ENCODE measurements at regions not wholly inside any gene's neighbourhood (a gene's known extent, or its start where the extent isn't known, plus 50 kb on each side); places are given as distances from the start of the nearest gene placed in this dataset.

GRCh38 chr2:128958241-128958640, 639.6 kb upstream of the HS6ST1 start:
- no peak for DNase-seq

GRCh38 chr2:128967646-128968045, 649.0 kb upstream of the HS6ST1 start:
- DNase-seq, result no peak

- DNase-seq, result no peak
Observed at GRCh38 chr2:128969374-128969773, 650.7 kb upstream of the HS6ST1 start.

GRCh38 chr2:128970332-128971116, 651.9 kb upstream of the HS6ST1 start:
- DNase-seq, result no peak

DNA sequence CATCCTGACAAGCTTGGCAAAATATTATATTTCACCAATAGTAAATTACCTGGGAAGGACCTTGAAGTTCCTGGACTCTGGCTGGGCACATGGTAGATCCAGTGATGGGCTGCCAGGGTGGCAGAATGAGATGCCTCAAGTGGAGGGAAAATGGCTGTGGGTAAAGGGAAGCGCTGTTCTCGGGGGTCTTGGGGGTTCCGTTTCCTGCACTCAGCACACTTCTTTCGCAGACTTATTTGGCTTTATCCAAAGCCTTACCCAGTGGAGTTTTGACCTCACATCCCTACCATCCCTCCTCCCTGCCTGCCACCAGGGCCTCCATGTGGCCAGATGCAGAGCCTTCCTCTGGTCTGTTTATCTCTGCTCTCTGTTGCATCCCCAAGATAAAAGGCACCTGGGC, 654.9 kb upstream of the HS6ST1 start:
- no peak for DNase-seq

GRCh38 chr2:128978212-128978611, 659.5 kb upstream of the HS6ST1 start:
- no peak for DNase-seq

DNA sequence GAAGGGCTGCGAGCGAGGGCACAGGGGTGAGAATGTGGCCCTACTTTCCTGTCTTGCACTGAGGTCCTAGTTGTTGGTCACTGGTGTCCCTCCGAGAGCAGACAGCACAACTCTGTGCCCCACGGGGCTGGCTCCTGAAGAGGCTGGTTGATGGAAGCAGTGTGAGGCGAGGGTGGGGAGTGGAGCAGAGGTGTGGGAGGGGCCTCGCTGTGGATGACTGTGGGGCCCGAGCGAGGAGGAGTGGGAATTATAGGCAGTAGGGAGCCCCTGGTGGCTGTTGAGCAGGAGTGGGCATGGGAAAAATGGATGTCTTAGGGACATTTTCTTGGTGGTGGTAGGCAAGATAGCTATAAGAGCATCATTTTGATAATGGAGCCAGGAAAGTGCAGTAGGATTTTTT, 660.5 kb upstream of the HS6ST1 start:
- DNase-seq, result no peak

DNA sequence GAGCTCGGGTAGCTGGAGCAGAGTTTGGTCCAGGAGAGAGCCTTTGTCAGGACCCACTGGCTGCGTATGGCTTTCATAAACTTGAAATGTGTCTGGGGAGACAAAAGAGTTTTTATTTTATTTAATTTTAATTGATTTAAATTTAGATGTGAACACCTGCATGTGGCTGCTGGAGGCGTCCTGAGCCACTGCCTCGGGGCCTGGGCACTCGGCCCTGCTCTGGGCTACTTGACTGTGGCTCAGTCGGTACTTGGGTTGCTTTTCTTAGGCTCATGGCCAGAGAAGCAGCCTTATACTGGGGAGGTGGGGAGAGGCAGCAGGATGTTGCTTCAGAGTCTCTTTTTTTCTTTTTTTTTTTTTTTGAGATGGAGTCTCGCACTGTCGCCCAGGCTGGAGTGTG, 661.8 kb upstream of the HS6ST1 start:
- no peak for DNase-seq

DNA sequence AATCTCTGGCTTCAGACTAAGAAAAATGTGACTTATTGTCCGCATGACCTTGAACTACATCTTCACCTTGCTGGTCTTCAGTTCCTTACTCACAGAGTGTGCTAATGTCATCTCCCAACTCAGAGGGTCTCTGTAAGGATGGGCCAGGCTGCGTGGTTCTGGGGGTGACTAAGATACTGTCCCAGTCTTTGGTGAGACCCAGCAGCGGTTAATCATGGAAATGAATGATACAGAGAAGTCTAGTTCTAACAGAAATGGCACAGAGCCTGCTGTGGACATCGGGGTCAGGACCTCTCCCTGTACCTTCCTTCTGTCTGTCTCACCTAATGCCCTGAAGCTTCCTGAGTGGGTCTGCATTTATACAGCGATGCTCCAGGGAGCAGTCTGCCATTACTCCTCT, 662.7 kb upstream of the HS6ST1 start:
- no peak for DNase-seq

GRCh38 chr2:128982001-128982400, 663.3 kb upstream of the HS6ST1 start:
- no peak for DNase-seq

GRCh38 chr2:128982670-128983069, 664.0 kb upstream of the HS6ST1 start:
- no peak for DNase-seq

GRCh38 chr2:128983094-128983493, 664.4 kb upstream of the HS6ST1 start:
- DNase-seq, result no peak

DNA sequence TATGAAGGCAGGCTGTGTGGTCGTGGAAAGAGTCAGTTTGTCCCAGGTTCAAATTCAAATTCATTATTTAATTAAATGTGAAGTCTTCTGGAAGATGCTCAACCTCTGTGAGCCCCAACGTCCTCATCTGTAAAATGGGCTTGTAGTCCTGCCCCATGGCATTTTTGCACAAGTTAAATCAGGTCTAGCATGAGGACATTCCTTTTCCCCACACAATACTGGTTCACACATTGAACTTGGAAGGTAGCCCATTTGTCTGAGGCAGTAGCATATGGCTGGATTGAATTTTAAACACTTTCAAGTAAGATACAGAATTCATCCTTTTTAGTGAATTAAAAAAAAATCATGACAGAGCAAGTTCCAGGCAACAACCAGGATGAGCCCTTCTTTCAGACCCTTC, 665.4 kb upstream of the HS6ST1 start:
- no peak for DNase-seq

DNA sequence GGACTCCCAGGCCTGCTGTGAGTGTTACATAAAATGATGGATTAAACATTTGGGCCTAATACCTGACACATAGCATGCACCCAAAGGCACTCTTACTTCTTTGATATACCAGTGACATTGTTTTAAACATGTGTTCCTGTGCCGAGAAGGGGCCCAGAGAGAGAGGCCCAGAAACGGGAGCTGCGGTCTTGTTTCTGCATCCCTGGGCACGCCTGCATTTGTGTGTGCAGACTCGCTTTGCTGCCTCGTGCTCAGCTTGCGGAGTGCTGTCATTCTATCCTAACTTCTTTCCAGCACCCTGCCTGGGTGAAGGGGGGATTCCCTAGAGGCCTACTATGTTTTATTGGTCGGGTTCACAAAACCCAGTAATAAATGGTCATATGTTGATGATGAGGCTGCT, 666.2 kb upstream of the HS6ST1 start:
- no peak for DNase-seq

DNA sequence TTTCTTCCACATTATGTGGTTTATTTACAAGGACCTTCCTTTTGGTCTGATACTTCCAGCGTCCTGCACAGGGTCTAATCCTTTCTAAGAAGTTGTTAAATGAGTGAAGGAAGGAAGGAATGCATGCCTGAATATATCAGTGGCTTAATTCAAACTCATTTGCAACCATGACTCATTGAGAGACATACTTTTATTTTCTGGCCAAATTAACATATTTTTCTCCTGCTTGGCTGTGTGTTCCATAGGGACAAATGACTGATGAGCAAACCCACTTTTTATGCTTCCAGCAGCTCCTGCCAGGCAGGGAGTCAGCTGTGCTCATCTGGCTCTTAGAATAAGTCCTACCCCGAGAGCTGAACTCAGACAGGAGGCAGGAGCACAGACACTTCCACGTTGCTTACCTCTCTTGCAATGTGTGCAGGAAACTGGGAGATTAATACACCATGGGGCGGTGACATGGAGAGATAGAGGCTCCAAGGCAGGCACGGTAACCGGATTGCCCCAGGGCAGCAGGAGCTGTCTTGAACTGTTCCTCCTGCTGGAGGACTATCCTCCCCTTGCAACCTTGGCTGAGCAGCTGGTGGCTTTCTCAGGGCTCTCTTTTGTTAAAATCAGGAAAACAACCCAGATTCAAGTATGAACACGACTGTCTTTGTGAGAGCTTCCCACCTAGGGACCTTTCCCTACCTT, 667.5 kb upstream of the HS6ST1 start:
- no peak for DNase-seq

- DNase-seq, result no peak
Observed at GRCh38 chr2:128986867-128987268, 668.2 kb upstream of the HS6ST1 start.

DNA sequence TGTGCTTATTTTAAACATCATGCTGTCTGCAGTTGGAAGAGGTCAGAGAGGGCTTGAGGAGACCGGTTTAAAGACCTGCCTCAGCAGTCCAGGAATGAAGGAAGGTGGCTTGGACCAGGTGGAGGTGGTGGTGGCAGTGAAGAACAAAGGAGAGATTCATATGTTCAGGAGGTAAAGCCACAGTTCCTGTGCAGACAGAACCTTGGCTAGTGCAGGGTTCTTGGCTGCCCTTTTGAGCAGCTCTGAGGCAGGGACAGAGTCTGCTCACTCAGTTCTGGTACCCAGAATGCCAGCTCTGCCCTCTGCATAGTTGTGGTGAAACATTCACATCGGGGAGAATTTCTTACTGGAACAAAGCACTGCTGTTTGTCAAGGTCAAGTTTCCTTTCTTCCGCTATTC, 669.7 kb upstream of the HS6ST1 start:
- DNase-seq, result no peak

DNA sequence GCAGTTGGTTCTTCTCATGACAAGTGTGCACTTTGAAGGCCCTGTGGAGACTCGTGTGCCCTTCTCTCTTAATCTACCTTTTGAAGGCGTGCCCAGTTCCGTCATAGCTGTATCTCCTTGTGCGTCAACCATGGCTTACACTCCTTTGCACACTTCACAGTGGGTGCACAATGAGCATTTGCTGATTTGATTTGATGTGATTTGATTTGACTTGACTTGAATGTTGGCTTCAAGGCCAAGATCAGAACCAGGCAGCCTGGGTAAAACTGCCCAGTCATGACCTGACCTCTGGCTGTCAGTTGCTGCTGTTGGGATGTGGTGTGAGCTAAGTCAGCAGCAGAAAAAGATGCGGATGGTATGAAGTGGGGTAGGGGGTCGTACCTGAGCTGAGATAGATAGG, 670.3 kb upstream of the HS6ST1 start:
- DNase-seq, result no peak

DNA sequence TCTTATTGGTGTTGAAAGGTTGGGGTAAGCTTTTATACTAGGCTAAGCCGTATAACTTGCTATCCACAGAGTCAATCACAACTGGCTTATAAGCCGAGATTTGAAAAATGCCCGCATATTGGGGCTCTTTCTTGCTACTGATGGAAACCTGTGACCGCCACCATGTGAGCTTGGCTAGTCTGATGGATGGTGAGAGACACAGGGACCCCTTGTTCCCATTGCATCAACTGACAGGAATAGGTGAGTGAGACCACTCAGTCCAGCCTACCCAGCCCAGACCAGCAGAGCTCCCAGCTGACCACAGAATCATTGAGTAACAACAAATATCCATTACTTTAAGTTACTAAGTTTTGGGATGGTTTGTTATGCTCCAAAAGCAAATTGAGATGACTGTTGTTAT, 676.4 kb upstream of the HS6ST1 start:
- no peak for DNase-seq

GRCh38 chr2:128996078-128996477, 677.4 kb upstream of the HS6ST1 start:
- DNase-seq, result no peak

GRCh38 chr2:128997166-128997866, 678.6 kb upstream of the HS6ST1 start:
- DNase-seq, result no peak

- no peak for DNase-seq
Observed at GRCh38 chr2:129001926-129002325, 683.3 kb upstream of the HS6ST1 start.

DNA sequence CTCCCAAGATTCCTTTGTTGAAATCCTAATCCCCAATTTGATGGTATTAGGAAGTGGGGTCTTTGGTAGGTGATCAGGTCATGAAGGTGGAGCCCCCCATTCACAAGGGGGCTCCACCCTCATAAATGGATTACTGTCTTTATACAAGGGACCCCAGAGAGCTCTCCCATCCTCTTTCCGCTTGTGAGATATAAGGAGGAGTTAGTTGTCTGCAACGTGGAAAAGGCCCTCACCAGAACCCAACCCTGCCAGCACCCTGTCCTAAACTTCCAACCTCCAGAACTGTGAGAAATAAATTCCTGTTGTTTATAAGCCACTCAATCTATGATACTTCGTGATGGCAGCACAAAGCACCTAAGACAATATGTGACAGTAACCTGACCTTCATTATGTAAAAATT, 684.1 kb upstream of the HS6ST1 start:
- DNase-seq, result no peak

DNA sequence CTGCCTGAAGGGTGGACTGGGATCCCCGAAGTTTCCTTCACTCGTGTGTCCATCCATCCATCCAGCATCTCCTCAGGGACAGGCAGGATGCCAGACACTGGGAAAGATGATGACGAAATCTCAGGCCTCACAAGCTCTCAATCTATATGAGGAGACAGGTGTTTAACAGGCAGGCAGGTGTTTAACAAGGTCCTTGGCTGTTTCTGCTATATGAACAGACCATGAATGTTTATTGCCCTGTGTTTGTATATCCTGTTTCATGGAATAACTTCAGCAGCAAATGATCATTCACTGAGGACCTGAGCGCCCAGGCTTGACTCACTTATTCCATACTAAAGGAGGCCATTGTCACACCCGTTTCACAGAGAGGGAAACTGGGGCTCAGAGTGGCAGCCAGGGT, 685.8 kb upstream of the HS6ST1 start:
- DNase-seq, result no peak

Measured in activated gamma-delta T cell (primary cell).